NCI-H748 treated with DMSO at 0.1 percent for 48 hours (cell line): ENCODE measurements at regions not wholly inside any gene's neighbourhood (a gene's known extent, or its start where the extent isn't known, plus 50 kb on each side); places are given as distances from the start of the nearest gene placed in this dataset.

Experiments
- DNase-seq: peaks from one replicate; lab custom pipeline; 2025; lab: John Stamatoyannopoulos, UW

GRCh38 chr7:12783421-12784095 lies 96.1 kb downstream of the ARL4A start:
- DNase-seq, result no peak

- DNase-seq, result no peak
These were observed 98.0 kb downstream of the ARL4A start for GRCh38 chr7:12785473-12785872.

GRCh38 chr7:12786494-12786893 lies 99.1 kb downstream of the ARL4A start:
- no peak for DNase-seq

DNA sequence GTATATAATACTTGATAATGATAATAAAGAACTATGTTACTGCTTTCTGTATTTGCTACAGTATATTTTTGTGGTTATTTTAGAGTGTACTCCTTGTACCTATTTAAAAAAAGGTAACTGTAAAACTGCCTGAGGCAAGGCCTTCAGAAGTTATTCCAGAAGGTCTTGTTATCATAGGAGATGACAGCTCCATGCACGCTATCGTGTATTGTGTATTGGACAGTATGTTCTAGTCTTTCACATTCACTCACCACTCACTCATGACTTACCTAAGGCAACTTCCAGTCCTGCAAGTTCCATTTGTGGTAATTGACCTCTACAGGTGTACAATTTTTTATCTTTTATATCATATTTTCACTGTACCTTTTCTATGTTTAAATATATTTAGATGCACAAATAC lies 100.7 kb downstream of the ARL4A start:
- no peak for DNase-seq

- no peak for DNase-seq
These were observed 101.2 kb downstream of the ARL4A start for GRCh38 chr7:12788591-12788990.

DNA sequence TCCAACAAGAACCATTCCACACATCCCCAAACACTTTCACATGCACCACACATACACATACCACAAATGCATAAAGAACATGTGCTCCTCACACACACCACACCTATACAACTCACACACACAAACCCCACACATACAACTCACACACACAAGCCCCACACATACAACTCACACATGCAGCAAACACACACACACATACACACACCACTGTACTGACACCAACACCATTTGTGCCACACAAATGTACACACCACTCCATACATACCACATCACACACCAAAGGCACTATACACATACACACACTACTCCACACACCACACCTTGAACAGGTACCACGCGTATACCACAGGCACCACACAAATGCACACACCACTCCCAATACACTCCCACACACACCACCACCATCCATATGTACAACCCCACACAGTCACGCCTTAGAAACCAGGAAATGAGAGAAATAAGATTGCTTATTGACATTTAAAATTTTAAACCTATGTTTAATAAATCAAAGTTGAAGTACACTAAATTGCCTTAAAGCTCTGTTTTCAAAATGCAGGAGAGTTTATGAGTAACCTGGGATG lies 107.4 kb downstream of the ARL4A start:
- DNase-seq, result no peak

- no peak for DNase-seq
These were observed 109.1 kb downstream of the ARL4A start for GRCh38 chr7:12796397-12797127.

GRCh38 chr7:12800486-12800885 lies 113.1 kb downstream of the ARL4A start:
- no peak for DNase-seq

- no peak for DNase-seq
These were observed 113.7 kb downstream of the ARL4A start for GRCh38 chr7:12801107-12801506.

DNA sequence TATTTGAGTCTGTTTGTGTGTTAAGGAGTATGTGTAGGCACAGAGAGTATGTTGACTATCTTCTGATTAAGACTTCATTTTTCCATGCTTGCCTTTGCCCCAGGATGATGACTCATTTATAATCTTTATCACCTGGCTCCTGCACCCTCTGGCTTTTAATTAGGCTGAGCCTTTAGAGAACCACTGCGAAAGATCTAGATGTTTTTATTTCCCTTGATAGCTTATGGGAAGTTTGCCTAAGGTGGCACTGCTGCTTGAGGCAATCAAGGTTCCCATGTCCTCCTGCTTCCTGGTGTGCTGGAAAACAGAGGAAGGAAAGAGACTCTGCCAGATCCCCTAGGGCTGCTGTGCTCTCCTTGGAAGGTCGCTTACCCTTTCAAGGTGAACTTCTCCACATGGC lies 114.6 kb downstream of the ARL4A start:
- DNase-seq, result no peak

DNA sequence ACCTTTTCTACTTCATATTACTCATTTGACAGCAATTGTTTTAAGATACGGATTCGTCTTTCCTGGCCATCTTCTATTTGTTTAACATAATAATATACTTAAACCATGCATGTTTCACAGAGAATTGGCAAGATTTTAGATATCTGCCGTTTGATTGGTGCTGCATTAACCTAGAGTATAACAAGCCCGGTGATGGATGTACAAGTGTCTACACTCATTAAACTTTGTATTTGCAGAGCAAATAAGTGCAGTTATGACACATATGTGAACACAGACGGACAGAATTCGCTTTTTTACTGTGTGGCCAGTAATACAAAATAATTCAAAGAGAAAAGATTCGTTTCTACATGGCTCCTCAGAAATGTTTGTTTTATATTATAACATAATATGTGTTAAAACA lies 116.1 kb downstream of the ARL4A start:
- DNase-seq, result no peak

- no peak for DNase-seq
These were observed 118.1 kb downstream of the ARL4A start for GRCh38 chr7:12805518-12805928.

GRCh38 chr7:12805957-12806356 lies 118.5 kb downstream of the ARL4A start:
- DNase-seq, result no peak

GRCh38 chr7:12809476-12809875 lies 122.0 kb downstream of the ARL4A start:
- no peak for DNase-seq

- no peak for DNase-seq
These were observed 124.7 kb downstream of the ARL4A start for GRCh38 chr7:12812111-12812510.

DNA sequence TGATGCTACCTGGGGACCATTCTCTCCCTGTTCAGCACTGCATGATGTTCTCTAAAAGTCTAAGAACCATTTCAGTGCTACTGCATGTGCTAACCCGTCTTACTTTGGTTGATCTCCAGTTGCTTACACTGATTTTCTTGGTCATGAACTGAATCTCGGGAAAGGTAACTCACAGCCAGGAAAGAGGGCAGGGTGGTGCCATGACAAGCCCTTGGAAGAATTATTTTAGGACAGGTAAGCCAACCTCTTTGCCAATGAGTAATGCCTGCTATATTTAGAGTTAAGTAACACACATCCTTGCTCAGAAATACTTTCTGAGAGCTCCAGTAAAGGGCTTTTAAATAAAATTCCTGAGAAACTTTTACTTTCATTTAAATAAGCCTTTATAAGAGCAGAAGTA lies 126.7 kb downstream of the ARL4A start:
- no peak for DNase-seq

DNA sequence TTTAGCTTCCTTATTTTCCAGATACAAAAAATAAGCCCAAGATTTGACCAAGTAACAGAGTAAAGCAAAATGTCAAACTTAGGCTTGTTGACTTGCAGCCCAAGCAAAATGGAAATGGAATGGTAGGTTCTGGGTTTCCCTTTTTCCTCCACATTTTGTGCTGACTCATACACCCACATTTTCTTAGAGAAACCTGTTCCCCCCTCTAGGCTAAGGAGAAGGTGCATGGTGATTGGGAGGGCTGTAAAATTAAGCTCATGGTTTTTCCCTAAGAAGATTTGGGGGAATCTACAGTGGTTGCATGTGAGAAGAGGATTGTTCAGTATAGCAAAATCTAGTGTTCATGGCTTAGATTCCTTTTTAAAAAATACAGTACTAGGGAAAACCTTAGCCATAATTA lies 127.4 kb downstream of the ARL4A start:
- no peak for DNase-seq

GRCh38 chr7:12815426-12815825 lies 128.0 kb downstream of the ARL4A start:
- DNase-seq, result no peak

GRCh38 chr7:12815871-12816270 lies 128.4 kb downstream of the ARL4A start:
- no peak for DNase-seq

GRCh38 chr7:12820777-12821176 lies 133.3 kb downstream of the ARL4A start:
- no peak for DNase-seq

DNA sequence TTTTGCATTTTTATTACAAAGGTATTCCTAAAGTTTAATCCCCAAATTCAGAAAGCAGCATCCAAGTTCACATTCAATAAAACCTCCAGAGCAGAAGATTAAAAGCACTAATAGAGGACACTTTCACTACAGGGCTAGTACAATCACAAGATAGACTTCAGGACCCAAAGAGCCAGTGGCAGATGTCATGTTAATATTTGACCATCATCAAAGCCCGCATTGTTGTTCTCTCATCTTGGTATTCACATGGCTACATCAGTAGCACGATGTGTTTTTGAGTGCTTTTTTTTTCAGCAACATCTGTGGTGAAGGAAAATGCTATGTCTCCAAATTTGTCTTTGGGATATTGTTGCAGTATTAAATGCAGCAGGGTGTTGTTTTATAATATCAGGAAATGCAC lies 134.3 kb downstream of the ARL4A start:
- no peak for DNase-seq

DNA sequence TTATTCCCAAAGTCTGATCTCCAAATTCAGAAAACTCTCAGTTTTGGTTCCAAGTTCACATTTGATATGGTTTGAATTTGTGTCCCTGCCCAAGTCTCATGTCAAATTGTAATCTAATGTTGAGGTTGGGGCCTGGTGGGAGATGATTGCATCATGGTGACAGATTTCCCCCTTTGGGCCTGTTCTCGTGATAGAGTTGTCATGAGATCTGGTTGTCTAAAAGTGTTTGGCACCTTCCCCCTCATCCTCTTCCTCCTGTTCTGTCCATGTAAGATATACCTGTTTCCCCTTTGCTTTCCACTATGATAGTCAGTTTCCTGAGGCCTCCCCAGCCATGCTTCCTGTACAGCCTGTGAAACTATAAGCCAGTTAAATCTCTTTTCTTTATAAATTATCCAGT lies 138.6 kb downstream of the ARL4A start:
- DNase-seq, result no peak

GRCh38 chr7:12827219-12827821 lies 139.9 kb downstream of the ARL4A start:
- DNase-seq, result no peak
